Breast epithelium (tissue), 3 donors: ENCODE measurements at regions not wholly inside any gene's neighbourhood (a gene's known extent, or its start where the extent isn't known, plus 50 kb on each side); places are given as distances from the start of the nearest gene placed in this dataset.

Experiments
- POLR2A ChIP-seq: fragments of 450-650 bp; IDR thresholded peaks from one replicate; pipeline ENCODE4 v1.6.1; 2016; ENCODE audit warnings: antibody characterized with exemption, mild to moderate bottlenecking, moderate library complexity
- POLR2AphosphoS5 ChIP-seq, 3 donors: sonication (generic); formaldehyde crosslinking; IDR thresholded peaks; one replicate each; pipeline ENCODE4 v1.6.1; 2017; ENCODE audit warnings: antibody characterized with exemption in 3 of 3
- TF ChIP-seq, protein P1 (sequence below), 3 donors: fragments of 450-650 bp; IDR thresholded peaks; one replicate each; pipeline ENCODE4 v1.5.1; 2016 to 2017; ENCODE audit warnings: antibody characterized with exemption in 3 of 3, mild to moderate bottlenecking in 3 of 3, moderate library complexity in 3 of 3

DNA sequence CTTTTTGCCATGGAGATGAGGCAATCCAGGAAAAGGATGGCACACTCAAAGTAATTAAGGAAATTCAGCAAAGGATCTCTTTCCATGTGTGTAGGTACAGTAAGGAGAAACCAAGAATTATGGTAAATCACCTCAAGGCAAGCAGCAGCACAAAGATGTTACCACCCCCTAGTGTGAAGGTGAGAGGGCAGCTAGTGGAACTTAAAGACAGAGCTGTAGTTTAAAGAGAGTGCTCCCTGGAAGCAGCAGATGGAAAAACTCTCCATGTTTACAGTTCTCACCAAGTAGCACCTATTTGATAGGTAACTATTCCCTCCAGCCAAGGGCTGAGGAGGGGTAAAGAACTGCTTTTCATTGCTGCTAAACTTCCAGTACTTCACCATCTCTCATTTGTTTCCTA lies 860.4 kb upstream of the CRIM1 start:
- TF ChIP-seq, protein P1, sequence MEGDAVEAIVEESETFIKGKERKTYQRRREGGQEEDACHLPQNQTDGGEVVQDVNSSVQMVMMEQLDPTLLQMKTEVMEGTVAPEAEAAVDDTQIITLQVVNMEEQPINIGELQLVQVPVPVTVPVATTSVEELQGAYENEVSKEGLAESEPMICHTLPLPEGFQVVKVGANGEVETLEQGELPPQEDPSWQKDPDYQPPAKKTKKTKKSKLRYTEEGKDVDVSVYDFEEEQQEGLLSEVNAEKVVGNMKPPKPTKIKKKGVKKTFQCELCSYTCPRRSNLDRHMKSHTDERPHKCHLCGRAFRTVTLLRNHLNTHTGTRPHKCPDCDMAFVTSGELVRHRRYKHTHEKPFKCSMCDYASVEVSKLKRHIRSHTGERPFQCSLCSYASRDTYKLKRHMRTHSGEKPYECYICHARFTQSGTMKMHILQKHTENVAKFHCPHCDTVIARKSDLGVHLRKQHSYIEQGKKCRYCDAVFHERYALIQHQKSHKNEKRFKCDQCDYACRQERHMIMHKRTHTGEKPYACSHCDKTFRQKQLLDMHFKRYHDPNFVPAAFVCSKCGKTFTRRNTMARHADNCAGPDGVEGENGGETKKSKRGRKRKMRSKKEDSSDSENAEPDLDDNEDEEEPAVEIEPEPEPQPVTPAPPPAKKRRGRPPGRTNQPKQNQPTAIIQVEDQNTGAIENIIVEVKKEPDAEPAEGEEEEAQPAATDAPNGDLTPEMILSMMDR (IDR thresholded peaks at IDR 0.05): no peak
- no peak for TF ChIP-seq POLR2A
- no peak for TF ChIP-seq POLR2AphosphoS5 (IDR thresholded peaks at IDR 0.05)
